Gastrocnemius medialis (tissue), 4 donors: ENCODE measurements at regions not wholly inside any gene's neighbourhood (a gene's known extent, or its start where the extent isn't known, plus 50 kb on each side); places are given as distances from the start of the nearest gene placed in this dataset.

Experiments
- CTCF ChIP-seq, 5 experiments: fragments of 450-650 bp in 3 of 5; fragments of 200-600 bp in 2 of 5; sonication (generic) in 2 of 5; IDR thresholded peaks in 4 of 5; conservative IDR thresholded peaks in 1 of 5; 1 replicate in 4 of 5; 2 replicates in 1 of 5; pipeline ENCODE4 v1.5.1; 2016 to 2019; ENCODE audit warnings: antibody characterized with exemption in 5 of 5, mild to moderate bottlenecking in 3 of 5, moderate library complexity in 3 of 5
- POLR2A ChIP-seq, 2 donors: fragments of 450-650 bp; IDR thresholded peaks; one replicate each; pipeline ENCODE4 v1.6.1; 2017; ENCODE audit warnings: antibody characterized with exemption in 2 of 2, mild to moderate bottlenecking in 2 of 2, moderate library complexity in 2 of 2

GRCh38 chr5:129384736-129385135 lies 75.4 kb upstream of the ADAMTS19 start:
- TF ChIP-seq CTCF (IDR thresholded peaks at IDR 0.05 in 4 of 5, conservative IDR thresholded peaks at IDR 0.05 in 1 of 5) (no peak), POLR2A (IDR thresholded peaks at IDR 0.05) (no peak)
